ENCODE measurements at regions not wholly inside any gene's neighbourhood (a gene's known extent, or its start where the extent isn't known, plus 50 kb on each side); places are given as distances from the start of the nearest gene placed in this dataset.

GRCh38 chr2:128714285-128714684 is 395.6 kb upstream of the HS6ST1 start:
- no peak for TF ChIP-seq CTCF (IDR thresholded peaks at IDR 0.05; ENCODE audit: low read depth, low read length)
- in situ Hi-C loops (cut with HindIII; ENCODE audit: low sequenced_read_pairs), result no loop called here
- no peak for DNase-seq (ENCODE audit: low read depth, low spot score)
- no peak overlapping the region for H3K4me3 ChIP-seq (ENCODE audit: low read depth, low read length)

GRCh38 chr2:128714851-128715312 is 396.2 kb upstream of the HS6ST1 start:
- TF ChIP-seq CTCF (IDR thresholded peaks at IDR 0.05; ENCODE audit: low read depth, low read length), result no peak
- no peak overlapping the region for H3K4me3 ChIP-seq (ENCODE audit: low read depth, low read length)
- in situ Hi-C loops (cut with HindIII; ENCODE audit: low sequenced_read_pairs), result no loop called here
- DNase-seq (ENCODE audit: low read depth, low spot score), result no peak

- no peak for TF ChIP-seq CTCF (IDR thresholded peaks at IDR 0.05; ENCODE audit: low read depth, low read length)
- H3K4me3 ChIP-seq (ENCODE audit: low read depth, low read length), result no peak overlapping the region
- DNase-seq (ENCODE audit: low read depth, low spot score), result no peak
- in situ Hi-C loops (cut with HindIII; ENCODE audit: low sequenced_read_pairs), result no loop called here
Observed at GRCh38 chr2:128715360-128715759, 396.7 kb upstream of the HS6ST1 start.

- TF ChIP-seq CTCF (IDR thresholded peaks at IDR 0.05; ENCODE audit: low read depth, low read length), result no peak
- in situ Hi-C loops (cut with HindIII; ENCODE audit: low sequenced_read_pairs), result no loop called here
- DNase-seq (ENCODE audit: low read depth, low spot score), result no peak
- no peak overlapping the region for H3K4me3 ChIP-seq (ENCODE audit: low read depth, low read length)
Observed at GRCh38 chr2:128716299-128716721, 397.6 kb upstream of the HS6ST1 start.

GRCh38 chr2:128717758-128718710 is 399.4 kb upstream of the HS6ST1 start:
- in situ Hi-C loops (cut with HindIII; ENCODE audit: low sequenced_read_pairs), result no loop called here

More at GRCh38 chr2:128717758-128718710, 399.4 kb upstream of the HS6ST1 start:
- DNase-seq (ENCODE audit: low read depth, low spot score), result no peak
- no peak overlapping the region for H3K4me3 ChIP-seq (ENCODE audit: low read depth, low read length)
- TF ChIP-seq CTCF (IDR thresholded peaks at IDR 0.05; ENCODE audit: low read depth, low read length), result no peak
